Neural progenitor cell (in vitro differentiated cells): ENCODE measurements at regions not wholly inside any gene's neighbourhood (a gene's known extent, or its start where the extent isn't known, plus 50 kb on each side); places are given as distances from the start of the nearest gene placed in this dataset.
"Not testable (repeated sequence)": the region's sequence is repeated elsewhere in the genome, so short reads cannot be mapped to it uniquely, and the experiment has no call there.

ENCODE experiments used
- EZH2phosphoT487 ChIP-seq: fragments of 200-600 bp; sonication (generic); IDR thresholded peaks from 2 replicates; pipeline ENCODE4 v1.6.1; 2017; ENCODE audit warnings: antibody characterized with exemption
- TF ChIP-seq, protein P1 (sequence below): fragments of 200-600 bp; sonication (generic); IDR thresholded peaks from 2 replicates; pipeline ENCODE4 v1.5.1; 2017; ENCODE audit warnings: antibody characterized with exemption, mild to moderate bottlenecking

DNA sequence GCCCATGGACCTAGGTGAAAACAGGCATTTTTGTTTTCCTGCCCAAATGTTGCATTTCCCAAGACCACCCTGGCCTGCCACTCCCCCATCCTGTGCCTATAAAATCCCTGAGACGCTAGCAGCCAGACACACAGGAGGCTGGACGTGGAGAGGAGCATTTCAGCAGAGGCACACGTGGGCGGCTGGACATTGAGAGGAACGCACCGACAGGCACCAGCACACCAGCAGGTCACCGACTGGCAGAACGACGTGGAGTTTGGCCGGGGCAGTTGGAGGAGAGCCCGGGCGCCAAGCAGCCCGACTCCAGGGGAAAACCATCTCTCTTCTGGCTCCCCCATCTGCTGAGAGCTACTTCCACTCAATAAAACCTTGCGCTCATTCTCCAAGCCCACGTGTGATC lies 234.8 kb upstream of the SFRP2 start:
- TF ChIP-seq, protein P1, sequence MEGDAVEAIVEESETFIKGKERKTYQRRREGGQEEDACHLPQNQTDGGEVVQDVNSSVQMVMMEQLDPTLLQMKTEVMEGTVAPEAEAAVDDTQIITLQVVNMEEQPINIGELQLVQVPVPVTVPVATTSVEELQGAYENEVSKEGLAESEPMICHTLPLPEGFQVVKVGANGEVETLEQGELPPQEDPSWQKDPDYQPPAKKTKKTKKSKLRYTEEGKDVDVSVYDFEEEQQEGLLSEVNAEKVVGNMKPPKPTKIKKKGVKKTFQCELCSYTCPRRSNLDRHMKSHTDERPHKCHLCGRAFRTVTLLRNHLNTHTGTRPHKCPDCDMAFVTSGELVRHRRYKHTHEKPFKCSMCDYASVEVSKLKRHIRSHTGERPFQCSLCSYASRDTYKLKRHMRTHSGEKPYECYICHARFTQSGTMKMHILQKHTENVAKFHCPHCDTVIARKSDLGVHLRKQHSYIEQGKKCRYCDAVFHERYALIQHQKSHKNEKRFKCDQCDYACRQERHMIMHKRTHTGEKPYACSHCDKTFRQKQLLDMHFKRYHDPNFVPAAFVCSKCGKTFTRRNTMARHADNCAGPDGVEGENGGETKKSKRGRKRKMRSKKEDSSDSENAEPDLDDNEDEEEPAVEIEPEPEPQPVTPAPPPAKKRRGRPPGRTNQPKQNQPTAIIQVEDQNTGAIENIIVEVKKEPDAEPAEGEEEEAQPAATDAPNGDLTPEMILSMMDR: not testable (repeated sequence)
- TF ChIP-seq EZH2phosphoT487: not testable (repeated sequence)
